ENCODE measurements at regions not wholly inside any gene's neighbourhood (a gene's known extent, or its start where the extent isn't known, plus 50 kb on each side); places are given as distances from the start of the nearest gene placed in this dataset.

GRCh38 chr5:108484035-108484434 lies 102.1 kb upstream of the FBXL17 start:
- Mint-ChIP-seq H3K9me3 (no peaks in the 10 kb centered on the region), H3K4me3 (no peak overlapping the region), H3K36me3 (ENCODE audit: low read depth) (no peaks in the 10 kb centered on the region), H3K4me1 (ENCODE audit: low read depth) (no peaks in the 10 kb centered on the region), H3K27me3 (peaks cover 30% of the 10 kb centered on the region), H3K27ac (no peak overlapping the region)
- CTCF ChIA-PET: no interaction called here
- Histone ChIP-seq H3K4me3 (ENCODE audit: low read length) (no peak overlapping the region), H3K9me3 (ENCODE audit: control insufficient read depth in 1 of 2, insufficient read depth in 1 of 2, low read length in 2 of 2) (no peaks in the 10 kb centered on the region), H3K27ac (ENCODE audit: low read depth in 1 of 2, low read length in 2 of 2) (no peak overlapping the region), H3K27me3 (ENCODE audit: control insufficient read depth in 1 of 2, insufficient read depth in 2 of 2, low read length in 2 of 2) (peaks cover 0 to 2% of the 10 kb centered on the region in 2 experiments), H3K4me1 (ENCODE audit: insufficient read depth, low read length) (no peaks in the 10 kb centered on the region), H3K36me3 (ENCODE audit: insufficient read depth, low read length) (no peaks in the 10 kb centered on the region)
- TF ChIP-seq CTCF (IDR thresholded peaks at IDR 0.05): no peak
- intact Hi-C loops (cut with DNase I, micrococcal nuclease): no loop called here
- ATAC-seq (ENCODE audit: poor library complexity) (no peak), DNase-seq (no peak)
- POLR2A ChIA-PET: no interaction called here

GRCh38 chr5:108481355-108481931 lies 99.5 kb upstream of the FBXL17 start:
- H3K36me3 Mint-ChIP-seq (ENCODE audit: low read depth): no peaks in the 10 kb centered on the region
- H3K27ac Mint-ChIP-seq: no peak overlapping the region
- H3K9me3 Mint-ChIP-seq: no peaks in the 10 kb centered on the region
- Histone ChIP-seq H3K27ac (ENCODE audit: low read depth in 1 of 2, low read length in 2 of 2) (no peak overlapping the region), H3K36me3 (ENCODE audit: insufficient read depth, low read length) (no peaks in the 10 kb centered on the region), H3K4me1 (ENCODE audit: insufficient read depth, low read length) (no peaks in the 10 kb centered on the region), H3K9me3 (ENCODE audit: control insufficient read depth in 1 of 2, insufficient read depth in 1 of 2, low read length in 2 of 2) (no peaks in the 10 kb centered on the region), H3K27me3 (ENCODE audit: control insufficient read depth in 1 of 2, insufficient read depth in 2 of 2, low read length in 2 of 2) (no peaks in the 10 kb centered on the region), H3K4me3 (ENCODE audit: low read length) (no peak overlapping the region)
- peaks cover 14% of the 10 kb centered on the region for H3K27me3 Mint-ChIP-seq
- no peak for TF ChIP-seq CTCF (IDR thresholded peaks at IDR 0.05)
- CTCF ChIA-PET: no interaction called here
- H3K4me3 Mint-ChIP-seq: no peak overlapping the region
- H3K4me1 Mint-ChIP-seq (ENCODE audit: low read depth): no peaks in the 10 kb centered on the region
- intact Hi-C loops (cut with DNase I, micrococcal nuclease): no loop called here
- ATAC-seq (ENCODE audit: poor library complexity) (no peak), DNase-seq (peak in 2 of 14 experiments; percentile 2 to 7)
- POLR2A ChIA-PET: no interaction called here

- intact Hi-C loops (cut with DNase I, micrococcal nuclease): no loop called here
- ATAC-seq (ENCODE audit: poor library complexity): no peak
- H3K27me3 ChIP-seq (ENCODE audit: control insufficient read depth in 1 of 2, insufficient read depth in 2 of 2, low read length in 2 of 2): no peaks in the 10 kb centered on the region
- Mint-ChIP-seq H3K4me1 (ENCODE audit: low read depth) (no peaks in the 10 kb centered on the region), H3K4me3 (no peak overlapping the region), H3K27ac (no peak overlapping the region), H3K9me3 (no peaks in the 10 kb centered on the region), H3K27me3 (peaks cover 30% of the 10 kb centered on the region), H3K36me3 (ENCODE audit: low read depth) (no peaks in the 10 kb centered on the region)
- H3K27ac ChIP-seq (ENCODE audit: low read depth in 1 of 2, low read length in 2 of 2): no peak overlapping the region
- TF ChIP-seq CTCF (IDR thresholded peaks at IDR 0.05): no peak
- no peak overlapping the region for H3K4me3 ChIP-seq (ENCODE audit: low read length)
- no peak for DNase-seq
- no peaks in the 10 kb centered on the region for H3K36me3 ChIP-seq (ENCODE audit: insufficient read depth, low read length)
- CTCF ChIA-PET: no interaction called here
- POLR2A ChIA-PET: no interaction called here
- no peaks in the 10 kb centered on the region for H3K4me1 ChIP-seq (ENCODE audit: insufficient read depth, low read length)
- no peaks in the 10 kb centered on the region for H3K9me3 ChIP-seq (ENCODE audit: control insufficient read depth in 1 of 2, insufficient read depth in 1 of 2, low read length in 2 of 2)
Measured at GRCh38 chr5:108472237-108472636, 90.3 kb upstream of the FBXL17 start.

All from CD4-positive, alpha-beta T cell (primary cell).